WTC11 (cell line): ENCODE measurements at regions not wholly inside any gene's neighbourhood (a gene's known extent, or its start where the extent isn't known, plus 50 kb on each side); places are given as distances from the start of the nearest gene placed in this dataset.

ENCODE experiments used
- ATAC-seq: fragments of 200-7000 bp; cut with Tn5 transposase; 2 replicates; pipeline ENCODE4 v1.10.0; 2021; ENCODE audit warnings: mild to moderate bottlenecking, moderate library complexity
- CTCF ChIA-PET: fragments of 300-600 bp; sonication (Branson Sonifier 250); formaldehyde crosslinking; loops from one replicate; lab custom pipeline; 2021; ENCODE audit warnings: antibody characterized with exemption; lab: Charles Lee
- POLR2A ChIA-PET: fragments of 350-600 bp; sonication (Branson Sonifier 250); formaldehyde crosslinking; loops from one replicate; lab custom pipeline; 2021; ENCODE audit warnings: antibody characterized with exemption; lab: Charles Lee
- DNase-seq: peaks from one replicate; pipeline ENCODE4 v3.0.0; 2021; ENCODE audit warnings: low spot score
- H3K27ac Mint-ChIP-seq: 2 replicates; pipeline ENCODE4 v1.8.0; 2021; ENCODE audit warnings: mixed read lengths
- H3K27me3 Mint-ChIP-seq: 2 replicates; pipeline ENCODE4 v1.8.0; 2021; ENCODE audit warnings: low read depth, mild to moderate bottlenecking, moderate library complexity, mixed read lengths
- H3K36me3 Mint-ChIP-seq: 2 replicates; pipeline ENCODE4 v1.8.0; 2021; ENCODE audit warnings: mixed read lengths
- H3K4me1 Mint-ChIP-seq: 2 replicates; pipeline ENCODE4 v1.8.0; 2022; ENCODE audit warnings: mixed read lengths
- H3K4me3 Mint-ChIP-seq: 2 replicates; pipeline ENCODE4 v1.8.0; 2021; ENCODE audit warnings: mild to moderate bottlenecking, moderate library complexity, mixed read lengths
- H3K9me3 Mint-ChIP-seq: 2 replicates; pipeline ENCODE4 v1.8.0; 2021; ENCODE audit warnings: mixed read lengths
- ESRRA ChIP-seq: sonication (generic); formaldehyde crosslinking; IDR thresholded peaks from 2 replicates; pipeline ENCODE4 v1.8.1; 2022; ENCODE audit warnings: mild to moderate bottlenecking, missing genetic modification reagents, borderline replicate concordance
- FOXK1 ChIP-seq: sonication (generic); formaldehyde crosslinking; IDR thresholded peaks from 2 replicates; pipeline ENCODE4 v1.8.0; 2022; ENCODE audit warnings: mild to moderate bottlenecking, moderate library complexity, missing genetic modification reagents
- GRHL2 ChIP-seq: fragments of 250-450 bp; sonication (Bioruptor Pico); IDR thresholded peaks from 2 replicates; pipeline ENCODE4 v1.8.0; 2022; ENCODE audit warnings: mild to moderate bottlenecking, moderate library complexity; ENCODE audit not compliant: insufficient replicate concordance, severe bottlenecking
- JAZF1 ChIP-seq: fragments of 250-450 bp; sonication (Bioruptor Pico); IDR thresholded peaks from 2 replicates; pipeline ENCODE4 v1.9.0; 2021; ENCODE audit warnings: moderate library complexity, mild to moderate bottlenecking, inconsistent platforms
- NFE2L1 ChIP-seq: sonication (generic); formaldehyde crosslinking; IDR thresholded peaks from 2 replicates; pipeline ENCODE4 v1.8.1; 2023; ENCODE audit warnings: missing genetic modification reagents
- NFYB ChIP-seq: sonication (generic); formaldehyde crosslinking; conservative IDR thresholded peaks from 2 replicates; pipeline ENCODE4 v1.8.0; 2022; ENCODE audit warnings: low read depth, missing genetic modification reagents
- NR2C2 ChIP-seq: sonication (generic); formaldehyde crosslinking; IDR thresholded peaks from 2 replicates; pipeline ENCODE4 v1.8.0; 2022; ENCODE audit warnings: mild to moderate bottlenecking, missing genetic modification reagents
- STAT6 ChIP-seq: sonication (generic); formaldehyde crosslinking; conservative IDR thresholded peaks from 2 replicates; pipeline ENCODE4 v1.8.1; 2023; ENCODE audit warnings: mild to moderate bottlenecking, low read depth, missing genetic modification reagents, moderate library complexity
- ZNF532 ChIP-seq: fragments of 250-450 bp; sonication (Bioruptor Pico); IDR thresholded peaks from 2 replicates; pipeline ENCODE4 v1.9.0; 2021; ENCODE audit warnings: mild to moderate bottlenecking, borderline replicate concordance
- TF ChIP-seq, protein P1 (sequence below): sonication (generic); formaldehyde crosslinking; IDR thresholded peaks from 2 replicates; pipeline ENCODE4 v1.8.1; 2022; ENCODE audit warnings: missing genetic modification reagents, borderline replicate concordance
- TF ChIP-seq, protein P2 (sequence below): sonication (generic); formaldehyde crosslinking; IDR thresholded peaks from 2 replicates; pipeline ENCODE4 v1.8.1; 2023; ENCODE audit warnings: mild to moderate bottlenecking, missing genetic modification reagents, moderate library complexity
- TF ChIP-seq, protein P3 (sequence below): fragments of 250-450 bp; sonication (Bioruptor Pico); IDR thresholded peaks from 2 replicates; pipeline ENCODE4 v2.1.2; 2022; ENCODE audit warnings: mild to moderate bottlenecking, moderate library complexity
- TF ChIP-seq, protein P4 (sequence below): sonication (generic); formaldehyde crosslinking; IDR thresholded peaks from 2 replicates; pipeline ENCODE4 v1.8.0; 2022; ENCODE audit warnings: mild to moderate bottlenecking, missing genetic modification reagents

DNA sequence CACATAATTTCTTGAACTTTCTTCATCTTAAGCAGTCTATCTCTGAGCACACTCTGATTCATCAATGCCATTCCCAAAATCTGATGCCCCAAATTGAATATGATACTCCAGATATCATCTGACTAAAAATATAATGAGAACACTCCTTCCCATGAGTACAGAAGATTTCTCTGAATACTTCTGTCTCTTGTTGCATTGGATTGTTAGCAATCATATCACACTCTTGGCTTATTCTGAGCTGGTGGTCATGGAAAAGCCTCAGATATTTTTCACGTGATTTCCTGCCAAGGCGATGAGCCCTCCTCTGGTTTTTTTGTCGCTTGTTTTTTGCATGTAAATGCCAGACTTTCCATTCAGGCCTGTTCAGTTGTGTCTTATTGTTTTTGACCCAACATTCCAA lies 87.2 kb downstream of the NOG start (continued):
- TF ChIP-seq, protein P1, sequence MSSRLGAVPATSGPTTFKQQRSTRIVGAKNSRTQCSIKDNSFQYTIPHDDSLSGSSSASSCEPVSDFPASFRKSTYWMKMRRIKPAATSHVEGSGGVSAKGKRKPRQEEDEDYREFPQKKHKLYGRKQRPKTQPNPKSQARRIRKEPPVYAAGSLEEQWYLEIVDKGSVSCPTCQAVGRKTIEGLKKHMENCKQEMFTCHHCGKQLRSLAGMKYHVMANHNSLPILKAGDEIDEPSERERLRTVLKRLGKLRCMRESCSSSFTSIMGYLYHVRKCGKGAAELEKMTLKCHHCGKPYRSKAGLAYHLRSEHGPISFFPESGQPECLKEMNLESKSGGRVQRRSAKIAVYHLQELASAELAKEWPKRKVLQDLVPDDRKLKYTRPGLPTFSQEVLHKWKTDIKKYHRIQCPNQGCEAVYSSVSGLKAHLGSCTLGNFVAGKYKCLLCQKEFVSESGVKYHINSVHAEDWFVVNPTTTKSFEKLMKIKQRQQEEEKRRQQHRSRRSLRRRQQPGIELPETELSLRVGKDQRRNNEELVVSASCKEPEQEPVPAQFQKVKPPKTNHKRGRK (CRISPR knock-in tag), result no peak
- TF ChIP-seq ZNF532, result no peak
- TF ChIP-seq NR2C2 (CRISPR knock-in tag), result no peak
- TF ChIP-seq ESRRA, result no peak
- TF ChIP-seq, all 79 proteins: peak for 0

GRCh38 chr17:56681561-56682266 lies 88.2 kb downstream of the NOG start:
- POLR2A ChIA-PET, result no interaction called here
- Mint-ChIP-seq H3K27ac (no peak overlapping the region), H3K4me1 (peaks cover 9% of the 10 kb centered on the region), H3K36me3 (no peaks in the 10 kb centered on the region), H3K27me3 (no peaks in the 10 kb centered on the region; the same call in 1 of the 2 replicates), H3K9me3 (no peaks in the 10 kb centered on the region), H3K4me3 (no peak overlapping the region)
- TF ChIP-seq NFYB (CRISPR knock-in tag), result no peak
- TF ChIP-seq, protein P2, sequence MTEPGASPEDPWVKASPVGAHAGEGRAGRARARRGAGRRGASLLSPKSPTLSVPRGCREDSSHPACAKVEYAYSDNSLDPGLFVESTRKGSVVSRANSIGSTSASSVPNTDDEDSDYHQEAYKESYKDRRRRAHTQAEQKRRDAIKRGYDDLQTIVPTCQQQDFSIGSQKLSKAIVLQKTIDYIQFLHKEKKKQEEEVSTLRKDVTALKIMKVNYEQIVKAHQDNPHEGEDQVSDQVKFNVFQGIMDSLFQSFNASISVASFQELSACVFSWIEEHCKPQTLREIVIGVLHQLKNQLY (CRISPR knock-in tag), result no peak
- no peak for TF ChIP-seq STAT6 (CRISPR knock-in tag)
- no peak for TF ChIP-seq GRHL2 (CRISPR knock-in tag)
- no peak for TF ChIP-seq FOXK1 (CRISPR knock-in tag)
- TF ChIP-seq JAZF1 (CRISPR knock-in tag), result no peak
- TF ChIP-seq, protein P3, sequence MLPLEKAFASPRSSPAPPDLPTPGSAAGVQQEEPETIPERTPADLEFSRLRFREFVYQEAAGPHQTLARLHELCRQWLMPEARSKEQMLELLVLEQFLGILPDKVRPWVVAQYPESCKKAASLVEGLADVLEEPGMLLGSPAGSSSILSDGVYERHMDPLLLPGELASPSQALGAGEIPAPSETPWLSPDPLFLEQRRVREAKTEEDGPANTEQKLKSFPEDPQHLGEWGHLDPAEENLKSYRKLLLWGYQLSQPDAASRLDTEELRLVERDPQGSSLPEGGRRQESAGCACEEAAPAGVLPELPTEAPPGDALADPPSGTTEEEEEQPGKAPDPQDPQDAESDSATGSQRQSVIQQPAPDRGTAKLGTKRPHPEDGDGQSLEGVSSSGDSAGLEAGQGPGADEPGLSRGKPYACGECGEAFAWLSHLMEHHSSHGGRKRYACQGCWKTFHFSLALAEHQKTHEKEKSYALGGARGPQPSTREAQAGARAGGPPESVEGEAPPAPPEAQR (CRISPR knock-in tag), result no peak
- TF ChIP-seq NFE2L1 (CRISPR knock-in tag), result no peak
- TF ChIP-seq, protein P4, sequence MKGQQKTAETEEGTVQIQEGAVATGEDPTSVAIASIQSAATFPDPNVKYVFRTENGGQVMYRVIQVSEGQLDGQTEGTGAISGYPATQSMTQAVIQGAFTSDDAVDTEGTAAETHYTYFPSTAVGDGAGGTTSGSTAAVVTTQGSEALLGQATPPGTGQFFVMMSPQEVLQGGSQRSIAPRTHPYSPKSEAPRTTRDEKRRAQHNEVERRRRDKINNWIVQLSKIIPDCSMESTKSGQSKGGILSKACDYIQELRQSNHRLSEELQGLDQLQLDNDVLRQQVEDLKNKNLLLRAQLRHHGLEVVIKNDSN (CRISPR knock-in tag), result no peak
- CTCF ChIA-PET, result no interaction called here
- no peak for DNase-seq
- ATAC-seq, result no peak
